ENCODE measurements at regions not wholly inside any gene's neighbourhood (a gene's known extent, or its start where the extent isn't known, plus 50 kb on each side); places are given as distances from the start of the nearest gene placed in this dataset.

GRCh38 chr12:23399402-23399933, 550.0 kb downstream of the SOX5 start:
- intact Hi-C loops (cut with micrococcal nuclease) = no loop called here
- no peak for DNase-seq
- H3K27me3 ChIP-seq (ENCODE audit: low read depth) = no peaks in the 10 kb centered on the region
- H3K4me3 ChIP-seq = no peak overlapping the region
- H3K27ac ChIP-seq (replicated peaks) = no peak overlapping the region
- no peaks in the 10 kb centered on the region for H3K36me3 ChIP-seq
- H3K4me1 ChIP-seq = no peaks in the 10 kb centered on the region
- TF ChIP-seq CTCF (IDR thresholded peaks at IDR 0.05; ENCODE audit: borderline replicate concordance) = no peak
- H3K9me3 ChIP-seq (replicated peaks) = no peaks in the 10 kb centered on the region

- Histone ChIP-seq H3K36me3 (no peaks in the 10 kb centered on the region), H3K27ac (replicated peaks) (no peak overlapping the region), H3K4me3 (no peak overlapping the region), H3K9me3 (replicated peaks) (peaks cover 5% of the 10 kb centered on the region), H3K4me1 (no peaks in the 10 kb centered on the region), H3K27me3 (ENCODE audit: low read depth) (no peaks in the 10 kb centered on the region)
- TF ChIP-seq CTCF (IDR thresholded peaks at IDR 0.05; ENCODE audit: borderline replicate concordance) = no peak
- DNase-seq = no peak
- intact Hi-C loops (cut with micrococcal nuclease) = no loop called here
Measured at GRCh38 chr12:23415180-23415579, 534.3 kb downstream of the SOX5 start.

DNA sequence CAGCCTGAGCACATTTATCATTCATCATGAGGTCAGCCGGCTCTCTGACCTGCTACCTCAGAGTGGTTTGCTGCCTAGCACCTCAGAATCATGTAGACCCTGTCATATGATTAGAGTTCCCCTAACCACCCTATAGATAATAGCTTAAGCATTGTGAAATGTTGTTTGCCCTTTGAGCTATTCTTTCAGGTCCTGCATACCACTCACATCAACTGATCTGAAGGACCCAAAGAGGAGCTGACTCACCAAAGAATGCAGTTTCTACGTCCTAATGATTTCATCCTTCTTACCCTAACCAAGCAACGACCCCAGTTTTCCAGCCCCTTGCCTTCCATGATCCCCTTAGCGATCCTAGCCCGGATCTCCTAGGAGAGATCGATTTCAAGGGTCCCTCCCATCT, 527.9 kb downstream of the SOX5 start:
- Histone ChIP-seq H3K4me3 (no peak overlapping the region), H3K27ac (replicated peaks) (no peak overlapping the region), H3K9me3 (replicated peaks) (peaks cover 5% of the 10 kb centered on the region), H3K36me3 (no peaks in the 10 kb centered on the region), H3K4me1 (no peaks in the 10 kb centered on the region), H3K27me3 (ENCODE audit: low read depth) (no peaks in the 10 kb centered on the region)
- DNase-seq = no peak
- intact Hi-C loops (cut with micrococcal nuclease) = no loop called here
- TF ChIP-seq CTCF (IDR thresholded peaks at IDR 0.05; ENCODE audit: borderline replicate concordance) = no peak

GRCh38 chr12:23423097-23423687, 526.3 kb downstream of the SOX5 start:
- H3K36me3 ChIP-seq = no peaks in the 10 kb centered on the region
- intact Hi-C loops (cut with micrococcal nuclease) = no loop called here
- no peak for TF ChIP-seq CTCF (IDR thresholded peaks at IDR 0.05; ENCODE audit: borderline replicate concordance)
- H3K27me3 ChIP-seq (ENCODE audit: low read depth) = no peaks in the 10 kb centered on the region
- H3K27ac ChIP-seq (replicated peaks) = no peak overlapping the region
- no peak for DNase-seq
- peaks cover 5% of the 10 kb centered on the region for H3K9me3 ChIP-seq (replicated peaks)
- H3K4me1 ChIP-seq = no peaks in the 10 kb centered on the region
- H3K4me3 ChIP-seq = no peak overlapping the region

- intact Hi-C loops (cut with micrococcal nuclease) = no loop called here
- Histone ChIP-seq H3K9me3 (replicated peaks) (peaks cover 5% of the 10 kb centered on the region), H3K4me3 (no peak overlapping the region), H3K27ac (replicated peaks) (no peak overlapping the region), H3K36me3 (no peaks in the 10 kb centered on the region), H3K4me1 (no peaks in the 10 kb centered on the region), H3K27me3 (ENCODE audit: low read depth) (no peaks in the 10 kb centered on the region)
- TF ChIP-seq CTCF (IDR thresholded peaks at IDR 0.05; ENCODE audit: borderline replicate concordance) = no peak
- no peak for DNase-seq
Measured at GRCh38 chr12:23423796-23424195, 525.7 kb downstream of the SOX5 start.

All from left ventricle myocardium inferior (tissue), 1 donor.